ENCODE measurements at regions not wholly inside any gene's neighbourhood (a gene's known extent, or its start where the extent isn't known, plus 50 kb on each side); places are given as distances from the start of the nearest gene placed in this dataset.

DNA sequence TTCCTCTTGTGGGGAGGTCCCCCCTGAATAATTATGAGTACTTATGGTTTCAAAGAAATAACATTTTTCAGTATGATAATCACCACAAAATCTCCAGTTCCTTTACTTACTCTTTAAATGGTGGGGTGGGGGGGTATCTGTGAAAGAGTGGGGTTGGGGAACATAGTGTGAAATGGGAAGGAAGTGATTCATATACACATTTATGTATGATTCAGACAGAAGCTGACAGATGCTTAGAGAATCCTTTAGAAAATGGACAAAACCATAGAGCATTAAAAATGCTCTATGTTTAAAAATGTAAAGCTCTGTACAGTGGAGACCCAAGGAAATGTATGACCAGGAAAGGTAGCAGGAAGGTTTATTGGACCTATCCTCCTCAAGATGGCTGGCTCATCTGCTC lies 267.5 kb upstream of the GRIA1 start:
- H3K9me3 ChIP-seq: no peaks in the 10 kb centered on the region
- H3K27ac ChIP-seq: no peak overlapping the region
- no peaks in the 10 kb centered on the region for H3K4me1 ChIP-seq
- POLR2A ChIA-PET: no interaction called here
- H3K4me2 ChIP-seq: no peak overlapping the region
- CTCF ChIA-PET: no interaction called here
- TF ChIP-seq NR3C1 (IDR thresholded peaks at IDR 0.05) (no peak), PHF8 (IDR thresholded peaks at IDR 0.05; ENCODE audit: borderline replicate concordance, low read depth) (no peak)
- no peak for DNase-seq (ENCODE audit: low read depth in 1 of 2, low spot score in 1 of 2)
- FAIRE-seq: no peak
- no peak overlapping the region for H3K4me3 ChIP-seq
- no peak for ATAC-seq

DNA sequence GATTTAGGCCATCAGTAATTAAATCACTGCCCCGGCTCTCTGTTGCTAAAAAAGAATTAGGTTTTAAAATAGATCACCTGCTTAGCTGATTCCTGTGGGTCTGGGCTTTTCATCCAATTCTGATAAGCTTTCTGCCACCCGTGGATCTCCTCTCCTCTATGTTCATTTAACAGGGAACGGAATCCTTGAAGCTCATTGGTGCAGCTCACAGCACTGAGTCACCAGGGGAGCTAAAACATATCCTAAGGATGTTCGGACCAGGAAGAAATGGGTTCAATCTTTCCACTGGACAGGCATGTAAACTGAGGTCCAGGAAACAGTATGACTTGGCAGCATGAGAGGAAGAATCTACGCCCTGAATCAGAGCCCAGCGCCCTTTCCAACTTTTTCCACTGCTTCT lies 267.1 kb upstream of the GRIA1 start:
- H3K9me3 ChIP-seq: no peaks in the 10 kb centered on the region
- ChIA-PET POLR2A (no interaction called here), CTCF (no interaction called here)
- 3% methylated on average over 6 of the region's 6 CpGs for whole genome bisulfite sequencing (ENCODE audit: missing lambda C conversion rate)
- ATAC-seq (no peak), DNase-seq (ENCODE audit: low read depth in 1 of 2, low spot score in 1 of 2) (no peak), FAIRE-seq (no peak)
- H3K4me3 ChIP-seq: no peak overlapping the region
- H3K4me1 ChIP-seq: no peaks in the 10 kb centered on the region
- TF ChIP-seq PHF8 (IDR thresholded peaks at IDR 0.05; ENCODE audit: borderline replicate concordance, low read depth): no peak
- TF ChIP-seq JUN (IDR thresholded peaks at IDR 0.05): no peak
- no peak overlapping the region for H3K4me2 ChIP-seq
- H3K27ac ChIP-seq: no peak overlapping the region

DNA sequence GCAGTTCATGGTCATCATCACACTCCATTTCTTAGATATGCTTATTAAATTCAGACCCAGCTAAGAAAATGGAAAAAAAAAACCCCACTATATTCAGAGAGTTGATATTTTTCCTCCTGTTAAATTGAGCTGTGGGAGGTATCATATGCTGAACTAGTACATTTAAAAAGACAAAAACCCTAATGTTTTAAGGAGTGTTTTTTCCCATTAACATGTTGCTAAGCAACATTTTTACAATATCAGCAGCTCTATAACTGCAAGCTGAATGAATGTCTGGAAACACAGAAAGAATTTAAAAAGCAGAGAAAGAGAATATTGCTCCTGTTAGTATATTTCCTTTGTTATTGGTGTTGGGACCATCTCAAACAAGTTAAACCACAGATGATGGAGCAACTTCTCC lies 265.8 kb upstream of the GRIA1 start:
- DNase-seq (ENCODE audit: low read depth in 1 of 2, low spot score in 1 of 2): no peak
- FAIRE-seq: no peak
- ChIA-PET POLR2A (no interaction called here), CTCF (no interaction called here)
- H3K27ac ChIP-seq: no peak overlapping the region
- no peaks in the 10 kb centered on the region for H3K9me3 ChIP-seq
- ATAC-seq: no peak
- no peak overlapping the region for H3K4me2 ChIP-seq
- H3K4me3 ChIP-seq: no peak overlapping the region
- no peaks in the 10 kb centered on the region for H3K4me1 ChIP-seq
- TF ChIP-seq ZFP36 (IDR thresholded peaks at IDR 0.05; ENCODE audit: borderline replicate concordance, partially characterized antibody) (no peak), HOXB13 (CRISPR knock-in tag; IDR thresholded peaks at IDR 0.05; ENCODE audit: low read depth) (no peak), NPAS2 (CRISPR knock-in tag; IDR thresholded peaks at IDR 0.05; ENCODE audit: borderline replicate concordance) (no peak), CHD4 (IDR thresholded peaks at IDR 0.05; ENCODE audit: borderline replicate concordance) (no peak), MAFK (IDR thresholded peaks at IDR 0.05; ENCODE audit: partially characterized antibody) (no peak), RCOR1 (IDR thresholded peaks at IDR 0.05; ENCODE audit: low read depth, low read length) (no peak), ESRRA (IDR thresholded peaks at IDR 0.05; ENCODE audit: borderline replicate concordance, low read length) (no peak), POLR2AphosphoS2 (conservative IDR thresholded peaks at IDR 0.05; ENCODE audit: low read length) (no peak), CTCF (IDR thresholded peaks at IDR 0.05) (no peak), RFX5 (IDR thresholded peaks at IDR 0.05) (no peak), CBX2 (IDR thresholded peaks at IDR 0.05; ENCODE audit: borderline replicate concordance, low read depth) (no peak), MYC (IDR thresholded peaks at IDR 0.05; ENCODE audit: borderline replicate concordance, low read length) (no peak), POLR2A (IDR thresholded peaks at IDR 0.05; ENCODE audit: low read length) (no peak), ELK1 (IDR thresholded peaks at IDR 0.05; ENCODE audit: low read depth, low read length) (no peak), SREBF2 (IDR thresholded peaks at IDR 0.05) (no peak), RARB (CRISPR knock-in tag; IDR thresholded peaks at IDR 0.05) (no peak), RNF2 (IDR thresholded peaks at IDR 0.05; ENCODE audit: borderline replicate concordance, low read depth) (no peak), EHMT2 (IDR thresholded peaks at IDR 0.05; ENCODE audit: low read depth) (no peak), ATOH8 (CRISPR knock-in tag; IDR thresholded peaks at IDR 0.05; ENCODE audit: low read depth) (no peak)
- TF ChIP-seq, protein P1, sequence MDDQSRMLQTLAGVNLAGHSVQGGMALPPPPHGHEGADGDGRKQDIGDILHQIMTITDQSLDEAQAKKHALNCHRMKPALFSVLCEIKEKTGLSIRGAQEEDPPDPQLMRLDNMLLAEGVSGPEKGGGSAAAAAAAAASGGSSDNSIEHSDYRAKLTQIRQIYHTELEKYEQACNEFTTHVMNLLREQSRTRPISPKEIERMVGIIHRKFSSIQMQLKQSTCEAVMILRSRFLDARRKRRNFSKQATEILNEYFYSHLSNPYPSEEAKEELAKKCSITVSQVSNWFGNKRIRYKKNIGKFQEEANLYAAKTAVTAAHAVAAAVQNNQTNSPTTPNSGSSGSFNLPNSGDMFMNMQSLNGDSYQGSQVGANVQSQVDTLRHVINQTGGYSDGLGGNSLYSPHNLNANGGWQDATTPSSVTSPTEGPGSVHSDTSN (IDR thresholded peaks at IDR 0.05): no peak
